ENCODE measurements at regions not wholly inside any gene's neighbourhood (a gene's known extent, or its start where the extent isn't known, plus 50 kb on each side); places are given as distances from the start of the nearest gene placed in this dataset.

GRCh38 chr11:43239791-43240190 is 72.0 kb upstream of the API5 start:
- no peak for FAIRE-seq
- no peak for DNase-seq (ENCODE audit: extremely low spot score, insufficient read length, low read depth)

- DNase-seq (ENCODE audit: extremely low spot score, insufficient read length, low read depth): no peak
- FAIRE-seq: no peak
Measured at GRCh38 chr11:43242401-43242800, 69.4 kb upstream of the API5 start.

GRCh38 chr11:43243927-43244326 is 67.9 kb upstream of the API5 start:
- FAIRE-seq: no peak

GRCh38 chr11:43245466-43245865 is 66.3 kb upstream of the API5 start:
- no peak for FAIRE-seq
- DNase-seq (ENCODE audit: extremely low spot score, insufficient read length, low read depth): no peak

More at GRCh38 chr11:43243927-43244326, 67.9 kb upstream of the API5 start:
- DNase-seq (ENCODE audit: extremely low spot score, insufficient read length, low read depth): no peak

GRCh38 chr11:43250309-43250708 is 61.5 kb upstream of the API5 start:
- DNase-seq (ENCODE audit: extremely low spot score, insufficient read length, low read depth): no peak
- FAIRE-seq: no peak

GRCh38 chr11:43261775-43262174 is 50.0 kb upstream of the API5 start:
- DNase-seq (ENCODE audit: extremely low spot score, insufficient read length, low read depth) (no peak), FAIRE-seq (no peak)
